Activated T-cell treated with anti-CD3 and anti-CD28 coated beads for 24 hours (primary cell): ENCODE measurements at regions not wholly inside any gene's neighbourhood (a gene's known extent, or its start where the extent isn't known, plus 50 kb on each side); places are given as distances from the start of the nearest gene placed in this dataset.

Source experiments
- DNase-seq: peaks from one replicate; pipeline ENCODE4 v3.0.0-alpha.2; 2020; ENCODE audit warnings: low read depth

GRCh38 chr9:105921057-105921726 is 226.9 kb downstream of the TMEM38B start:
- no peak for DNase-seq

- no peak for DNase-seq
Observed at GRCh38 chr9:105928416-105928815, 234.1 kb downstream of the TMEM38B start.

- no peak for DNase-seq
Observed at GRCh38 chr9:105930011-105930627, 235.8 kb downstream of the TMEM38B start.

GRCh38 chr9:105932276-105932675 is 237.9 kb downstream of the TMEM38B start:
- DNase-seq: no peak

- no peak for DNase-seq
Observed at GRCh38 chr9:105950448-105950847, 256.1 kb downstream of the TMEM38B start.

- no peak for DNase-seq
Observed at GRCh38 chr9:105950894-105951293, 256.6 kb downstream of the TMEM38B start.

GRCh38 chr9:105954517-105954916 is 260.2 kb downstream of the TMEM38B start:
- no peak for DNase-seq

- no peak for DNase-seq
Observed at GRCh38 chr9:105957830-105958229, 263.5 kb downstream of the TMEM38B start.

GRCh38 chr9:105958587-105958986 is 264.2 kb downstream of the TMEM38B start:
- DNase-seq: no peak

- DNase-seq: no peak
Observed at GRCh38 chr9:105959531-105959930, 265.2 kb downstream of the TMEM38B start.

- no peak for DNase-seq
Observed at GRCh38 chr9:105963343-105964099, 269.2 kb downstream of the TMEM38B start.

GRCh38 chr9:105964156-105964555 is 269.8 kb downstream of the TMEM38B start:
- no peak for DNase-seq

- DNase-seq: no peak
Observed at GRCh38 chr9:105966834-105967233, 272.5 kb downstream of the TMEM38B start.

- DNase-seq: no peak
Observed at GRCh38 chr9:105967248-105967647, 272.9 kb downstream of the TMEM38B start.

- DNase-seq: no peak
Observed at GRCh38 chr9:105967797-105968196, 273.5 kb downstream of the TMEM38B start.

- no peak for DNase-seq
Observed at GRCh38 chr9:105968811-105969466, 274.6 kb downstream of the TMEM38B start.

GRCh38 chr9:105969636-105970035 is 275.3 kb downstream of the TMEM38B start:
- DNase-seq: no peak

GRCh38 chr9:105971986-105972385 is 277.6 kb downstream of the TMEM38B start:
- DNase-seq: no peak

GRCh38 chr9:105972466-105973204 is 278.3 kb downstream of the TMEM38B start:
- no peak for DNase-seq

- no peak for DNase-seq
Observed at GRCh38 chr9:105973951-105974351, 279.6 kb downstream of the TMEM38B start.

GRCh38 chr9:105975886-105976645 is 281.7 kb downstream of the TMEM38B start:
- DNase-seq: no peak
